NCI-H146 treated with DMSO at 0.1 percent for 48 hours (cell line): ENCODE measurements at regions not wholly inside any gene's neighbourhood (a gene's known extent, or its start where the extent isn't known, plus 50 kb on each side); places are given as distances from the start of the nearest gene placed in this dataset.

Experiments
- DNase-seq: peaks from one replicate; lab custom pipeline; 2025; ENCODE audit not compliant: unreplicated experiment; lab: John Stamatoyannopoulos, UW

DNA sequence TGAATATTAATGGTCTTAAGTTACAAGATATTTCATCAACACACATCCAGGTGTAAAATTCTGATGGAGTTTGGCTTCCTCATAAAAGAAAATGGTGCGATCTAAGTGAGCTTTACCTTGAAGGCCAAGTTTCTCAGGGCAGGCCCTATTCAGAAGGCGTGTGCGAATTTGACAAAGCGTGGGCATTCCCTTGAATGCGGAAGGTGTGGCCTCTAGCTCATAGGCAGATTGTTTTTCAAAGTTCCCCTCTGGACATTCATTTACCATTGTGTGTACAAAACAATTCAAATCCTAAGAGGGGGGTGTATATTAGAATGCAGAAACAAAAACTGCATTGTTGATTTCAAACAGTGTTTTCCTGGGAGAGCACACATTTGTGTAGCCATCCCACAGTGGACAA is 411.9 kb upstream of the PKN2 start:
- no peak for DNase-seq

GRCh38 chr1:88274431-88274830 is 409.6 kb upstream of the PKN2 start:
- DNase-seq = no peak

GRCh38 chr1:88275259-88275862 is 408.7 kb upstream of the PKN2 start:
- no peak for DNase-seq

DNA sequence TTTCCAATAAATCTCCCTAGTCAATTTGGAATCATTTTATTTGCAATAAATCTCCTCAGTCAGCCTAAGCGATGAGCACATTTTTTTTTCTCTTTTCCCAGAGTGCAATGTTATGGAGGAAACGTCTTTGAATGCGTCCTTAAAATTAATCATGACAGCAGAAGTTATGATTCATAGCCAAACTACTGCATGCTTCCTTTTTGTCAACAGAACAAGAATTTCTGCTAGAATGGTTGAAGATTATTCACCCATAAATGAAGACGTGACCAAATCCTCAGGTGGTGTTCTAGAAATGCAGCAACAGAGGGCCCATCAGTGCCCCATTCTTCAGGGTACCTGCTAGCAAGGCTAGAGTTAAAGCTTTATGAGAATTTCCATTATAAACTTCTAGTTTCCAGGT is 407.9 kb upstream of the PKN2 start:
- DNase-seq = no peak

DNA sequence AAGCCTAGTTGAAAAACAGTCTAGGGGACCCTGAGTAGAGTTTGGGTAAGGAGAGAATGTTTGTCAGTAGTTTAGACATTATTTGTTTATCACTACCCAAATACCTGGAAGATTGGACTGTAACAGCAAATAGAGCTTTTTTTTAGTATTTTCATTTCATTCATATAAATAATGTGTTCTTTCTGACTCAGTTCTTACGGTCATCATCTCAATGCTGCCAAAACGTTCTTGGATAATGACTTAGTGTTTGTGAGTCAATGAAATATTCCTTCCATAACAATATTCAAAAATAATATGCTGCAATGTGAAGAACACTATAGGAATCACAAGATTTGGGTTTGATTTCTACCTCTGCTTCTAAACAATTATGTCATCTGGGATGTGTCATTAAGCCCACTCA is 400.0 kb upstream of the PKN2 start:
- DNase-seq = no peak

- DNase-seq = no peak
Observed at GRCh38 chr1:88284666-88285366, 399.3 kb upstream of the PKN2 start.

DNA sequence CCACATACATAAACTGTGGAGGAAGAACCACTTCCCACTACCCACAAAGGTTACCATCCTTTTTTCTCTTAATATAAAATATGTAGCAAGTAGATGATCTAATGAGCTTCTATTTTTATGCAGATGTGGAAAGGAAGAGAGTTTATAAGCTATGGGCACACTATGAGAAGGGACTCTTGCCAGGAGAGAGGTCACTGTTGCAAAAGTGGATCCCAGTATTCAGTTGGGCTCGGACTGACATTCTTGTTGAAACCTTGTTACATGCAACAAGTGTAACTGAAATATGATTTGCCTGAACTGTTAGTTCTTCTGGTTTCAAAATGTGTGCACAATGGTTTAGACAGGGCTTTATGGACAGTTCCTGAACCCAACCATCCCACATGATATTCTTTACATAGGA is 397.4 kb upstream of the PKN2 start:
- DNase-seq = no peak

DNA sequence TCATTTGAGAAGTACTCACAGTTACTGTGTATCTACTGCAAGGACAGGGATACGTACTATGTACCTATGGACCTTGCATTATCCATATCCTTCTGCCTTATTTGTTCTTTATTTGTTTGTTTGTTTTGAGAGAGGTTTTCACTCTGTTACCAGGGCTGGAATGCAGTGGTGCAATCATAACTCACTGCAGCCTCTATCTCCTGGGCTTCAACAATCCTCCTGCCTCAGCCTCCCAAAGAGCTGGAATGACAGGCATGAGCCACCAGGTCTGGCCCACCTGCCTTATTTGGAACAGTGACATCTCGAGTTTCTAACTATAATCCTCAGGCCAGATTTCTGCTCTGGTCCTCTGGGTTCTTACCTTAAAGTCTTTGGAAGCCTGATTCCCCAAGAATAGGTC is 395.5 kb upstream of the PKN2 start:
- no peak for DNase-seq

GRCh38 chr1:88289401-88290102 is 394.5 kb upstream of the PKN2 start:
- DNase-seq = no peak

GRCh38 chr1:88291611-88292354 is 392.3 kb upstream of the PKN2 start:
- no peak for DNase-seq

DNA sequence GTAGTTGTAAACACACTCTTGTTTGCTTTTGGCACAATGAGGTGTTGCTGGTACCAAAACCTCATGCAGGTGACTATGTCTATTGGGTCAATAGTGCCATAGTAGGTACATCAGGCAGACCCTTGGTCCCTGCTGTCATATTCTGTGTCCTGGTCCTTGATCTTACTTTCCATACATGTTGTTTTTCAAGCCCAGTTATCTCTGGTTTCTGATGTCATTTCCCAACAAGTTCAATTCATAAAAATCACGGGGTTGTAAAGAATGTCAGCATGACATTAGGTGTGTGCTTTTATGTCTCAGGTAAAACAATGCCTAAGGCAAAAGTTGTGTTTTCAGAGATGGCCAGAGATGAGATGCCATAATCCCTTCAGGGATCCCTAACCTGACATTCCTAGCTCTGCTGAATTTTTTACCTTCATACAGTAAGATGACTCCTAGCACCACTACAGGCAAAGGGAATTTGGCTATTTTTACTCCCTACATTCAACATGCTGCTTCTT is 390.3 kb upstream of the PKN2 start:
- DNase-seq = no peak

GRCh38 chr1:88296227-88296626 is 387.8 kb upstream of the PKN2 start:
- DNase-seq = no peak

GRCh38 chr1:88296642-88297041 is 387.4 kb upstream of the PKN2 start:
- no peak for DNase-seq

DNA sequence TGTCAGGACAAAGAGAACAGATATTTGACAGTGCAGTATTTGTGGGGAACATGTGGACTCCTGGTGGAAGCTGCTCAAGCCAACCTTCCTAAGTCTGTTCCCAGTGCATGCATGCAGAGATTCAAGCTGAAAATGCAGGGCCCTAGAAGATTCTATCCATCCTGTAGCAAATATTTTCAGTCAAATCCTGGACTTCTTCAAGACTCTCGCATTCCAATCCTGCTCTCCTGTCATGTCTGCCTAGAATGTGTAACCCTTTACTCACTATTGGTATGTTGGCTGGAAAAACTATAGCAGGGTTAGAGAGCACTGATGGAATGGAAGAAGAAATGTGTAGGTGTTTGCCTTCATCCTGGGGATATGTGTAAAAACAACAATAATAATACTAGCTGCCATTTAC is 385.6 kb upstream of the PKN2 start:
- DNase-seq = no peak

- DNase-seq = no peak
Observed at GRCh38 chr1:88300752-88301263, 383.3 kb upstream of the PKN2 start.

- no peak for DNase-seq
Observed at GRCh38 chr1:88302843-88303486, 381.1 kb upstream of the PKN2 start.

DNA sequence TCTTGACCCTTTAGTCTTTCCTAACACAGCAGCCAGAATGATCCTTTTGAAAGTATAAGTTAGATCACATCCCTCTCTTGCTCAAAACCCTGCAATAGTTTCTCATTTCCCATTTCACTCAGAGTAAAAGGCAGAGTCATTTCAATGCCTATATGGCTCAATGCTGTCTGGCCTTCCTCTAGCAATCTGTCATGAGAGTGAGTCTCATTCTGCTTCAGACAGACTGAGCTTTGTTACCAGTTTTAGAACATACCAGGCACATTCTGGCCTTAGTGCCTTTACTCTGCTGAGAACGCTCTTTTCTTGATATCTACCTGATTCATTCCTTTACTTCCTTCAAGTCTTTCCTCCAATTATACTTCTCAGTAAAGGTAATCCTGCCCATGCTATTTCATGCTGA is 372.8 kb upstream of the PKN2 start:
- no peak for DNase-seq

DNA sequence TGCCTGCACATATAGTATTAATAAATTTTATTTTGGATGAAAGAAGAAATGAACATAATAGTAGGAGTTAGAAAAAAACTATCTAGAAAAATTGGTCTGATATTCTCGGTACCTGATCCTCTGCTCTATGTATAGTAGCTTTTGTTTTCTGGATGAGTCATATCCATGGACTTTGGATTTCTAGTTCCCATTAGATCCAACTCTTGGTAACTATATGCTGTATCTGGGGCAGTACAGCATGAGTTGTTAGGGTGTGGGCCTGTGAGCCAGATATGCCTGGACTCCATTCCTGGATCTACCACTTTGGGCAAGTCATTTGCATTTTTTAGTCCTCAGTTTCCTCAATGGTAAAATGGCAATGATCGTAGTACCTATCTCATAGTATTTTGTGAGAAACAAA is 372.2 kb upstream of the PKN2 start:
- no peak for DNase-seq

DNA sequence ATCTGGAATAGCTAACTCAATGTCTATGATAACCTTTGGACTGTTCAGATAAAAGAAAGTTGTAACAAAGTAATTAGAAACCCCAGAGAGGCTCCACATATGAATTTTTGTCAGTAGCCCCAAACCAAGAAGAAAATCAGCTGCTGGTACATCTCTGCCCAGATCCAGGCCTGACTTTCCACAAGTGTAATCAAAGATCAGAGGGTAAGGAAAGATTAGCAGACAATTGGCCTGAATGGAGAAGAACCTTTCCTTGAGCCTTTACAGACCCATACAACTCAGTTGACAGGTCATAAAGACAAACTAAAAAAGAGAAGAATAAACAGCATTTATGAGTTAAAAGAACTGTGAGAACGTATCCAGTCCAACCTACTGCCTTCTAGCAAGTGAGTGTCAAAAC is 366.7 kb upstream of the PKN2 start:
- no peak for DNase-seq

GRCh38 chr1:88318740-88319139 is 365.3 kb upstream of the PKN2 start:
- no peak for DNase-seq

GRCh38 chr1:88320291-88320690 is 363.8 kb upstream of the PKN2 start:
- DNase-seq = no peak
